ENCODE measurements at regions not wholly inside any gene's neighbourhood (a gene's known extent, or its start where the extent isn't known, plus 50 kb on each side); places are given as distances from the start of the nearest gene placed in this dataset.

DNA sequence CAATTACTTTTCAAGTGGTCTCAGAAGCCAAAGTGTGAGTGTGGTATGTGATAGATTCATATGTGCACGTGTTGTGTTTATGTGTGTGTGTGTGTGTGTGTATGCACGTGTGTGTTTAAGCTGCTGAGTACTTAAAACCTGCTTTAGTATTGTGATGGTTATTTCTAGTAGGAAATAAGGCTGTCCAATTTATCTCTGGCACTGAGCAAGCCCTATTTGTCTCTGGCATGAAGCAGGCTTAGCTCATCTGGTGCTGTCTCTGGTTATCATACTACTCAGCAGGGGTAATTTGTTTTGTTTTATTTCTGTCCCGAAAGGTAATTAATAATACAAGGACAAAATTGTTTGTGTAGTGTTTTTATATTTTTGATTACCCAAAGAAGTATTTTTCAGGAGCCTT lies 333.7 kb downstream of the FAT3 start:
- Mint-ChIP-seq H3K27me3 (no peaks in the 10 kb centered on the region), H3K4me1 (ENCODE audit: low read depth) (no peaks in the 10 kb centered on the region), H3K36me3 (ENCODE audit: insufficient read depth) (no peaks in the 10 kb centered on the region), H3K4me3 (ENCODE audit: low read depth) (no peak overlapping the region), H3K9me3 (ENCODE audit: low read depth) (no peaks in the 10 kb centered on the region), H3K27ac (no peak overlapping the region)
- no peak for DNase-seq (ENCODE audit: low spot score, unreplicated experiment)
- TF ChIP-seq, protein P1, sequence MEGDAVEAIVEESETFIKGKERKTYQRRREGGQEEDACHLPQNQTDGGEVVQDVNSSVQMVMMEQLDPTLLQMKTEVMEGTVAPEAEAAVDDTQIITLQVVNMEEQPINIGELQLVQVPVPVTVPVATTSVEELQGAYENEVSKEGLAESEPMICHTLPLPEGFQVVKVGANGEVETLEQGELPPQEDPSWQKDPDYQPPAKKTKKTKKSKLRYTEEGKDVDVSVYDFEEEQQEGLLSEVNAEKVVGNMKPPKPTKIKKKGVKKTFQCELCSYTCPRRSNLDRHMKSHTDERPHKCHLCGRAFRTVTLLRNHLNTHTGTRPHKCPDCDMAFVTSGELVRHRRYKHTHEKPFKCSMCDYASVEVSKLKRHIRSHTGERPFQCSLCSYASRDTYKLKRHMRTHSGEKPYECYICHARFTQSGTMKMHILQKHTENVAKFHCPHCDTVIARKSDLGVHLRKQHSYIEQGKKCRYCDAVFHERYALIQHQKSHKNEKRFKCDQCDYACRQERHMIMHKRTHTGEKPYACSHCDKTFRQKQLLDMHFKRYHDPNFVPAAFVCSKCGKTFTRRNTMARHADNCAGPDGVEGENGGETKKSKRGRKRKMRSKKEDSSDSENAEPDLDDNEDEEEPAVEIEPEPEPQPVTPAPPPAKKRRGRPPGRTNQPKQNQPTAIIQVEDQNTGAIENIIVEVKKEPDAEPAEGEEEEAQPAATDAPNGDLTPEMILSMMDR (IDR thresholded peaks at IDR 0.05; ENCODE audit: unreplicated experiment): no peak

DNA sequence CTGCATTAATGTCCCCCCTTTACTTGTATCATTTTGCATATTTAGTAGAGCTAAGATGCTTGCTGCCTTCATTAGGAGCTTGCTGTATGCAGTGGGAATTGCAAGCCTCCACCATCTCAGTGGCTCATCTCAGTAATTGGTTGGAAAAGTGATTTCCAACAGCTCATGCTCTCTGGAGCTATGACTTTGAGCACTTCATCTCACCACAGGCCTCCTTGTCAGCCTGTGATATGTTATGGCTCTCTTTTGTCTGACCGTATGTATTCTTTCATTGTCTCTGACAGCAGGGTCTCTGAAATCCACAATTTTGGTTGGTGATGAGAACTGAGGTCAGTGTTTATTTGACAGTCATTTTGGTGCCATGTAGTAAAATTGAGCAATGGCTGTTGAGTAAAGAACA lies 345.1 kb downstream of the FAT3 start:
- Mint-ChIP-seq H3K4me3 (ENCODE audit: low read depth) (no peak overlapping the region), H3K27ac (no peak overlapping the region), H3K9me3 (ENCODE audit: low read depth) (no peaks in the 10 kb centered on the region), H3K4me1 (ENCODE audit: low read depth) (no peaks in the 10 kb centered on the region), H3K36me3 (ENCODE audit: insufficient read depth) (no peaks in the 10 kb centered on the region), H3K27me3 (no peaks in the 10 kb centered on the region)
- DNase-seq (ENCODE audit: low spot score, unreplicated experiment): no peak
- TF ChIP-seq, protein P1 (IDR thresholded peaks at IDR 0.05; ENCODE audit: unreplicated experiment): no peak

DNA sequence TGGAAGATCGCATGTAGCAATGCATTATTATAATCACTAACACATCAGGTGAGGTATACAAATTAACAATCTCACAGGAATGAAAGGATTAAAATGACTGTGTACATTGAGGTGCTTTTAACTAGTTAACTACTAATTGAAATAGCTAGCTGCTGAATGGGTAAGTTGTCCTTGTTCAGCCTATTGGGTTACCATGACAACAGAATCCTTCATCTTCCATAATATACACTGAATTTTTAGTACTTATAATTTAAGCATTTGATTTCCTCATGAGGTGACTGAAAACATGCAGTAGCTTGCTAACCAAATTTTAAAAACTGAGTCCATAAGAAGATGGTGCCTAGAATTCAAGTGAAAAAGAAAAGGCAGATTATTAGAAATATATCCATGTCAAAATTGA lies 347.9 kb downstream of the FAT3 start:
- H3K36me3 Mint-ChIP-seq (ENCODE audit: insufficient read depth): no peaks in the 10 kb centered on the region

DNA sequence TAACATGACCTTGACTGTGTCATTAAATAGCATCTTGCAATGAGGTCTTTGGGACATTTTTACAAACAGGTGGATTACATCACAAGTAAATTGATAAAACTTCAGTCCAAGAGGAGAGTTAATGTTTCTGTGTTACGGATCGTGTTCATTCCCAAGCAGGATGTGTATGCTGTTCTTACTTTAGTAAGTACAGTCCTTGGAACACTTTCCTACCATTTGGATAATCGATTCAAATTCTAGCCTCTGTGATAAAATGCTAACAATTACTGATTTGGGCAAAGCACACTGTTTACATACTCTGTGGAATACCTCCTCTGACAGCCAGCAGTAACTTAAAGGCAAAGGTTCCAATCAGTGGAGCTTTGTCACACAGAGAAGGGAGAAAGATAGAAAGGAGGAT lies 351.7 kb downstream of the FAT3 start:
- no peak overlapping the region for H3K4me3 Mint-ChIP-seq (ENCODE audit: low read depth)
- H3K27me3 Mint-ChIP-seq: no peaks in the 10 kb centered on the region
- TF ChIP-seq, protein P1 (IDR thresholded peaks at IDR 0.05; ENCODE audit: unreplicated experiment): no peak
- no peak for DNase-seq (ENCODE audit: low spot score, unreplicated experiment)
- no peaks in the 10 kb centered on the region for H3K36me3 Mint-ChIP-seq (ENCODE audit: insufficient read depth)
- no peaks in the 10 kb centered on the region for H3K9me3 Mint-ChIP-seq (ENCODE audit: low read depth)
- H3K4me1 Mint-ChIP-seq (ENCODE audit: low read depth): peaks cover 14% of the 10 kb centered on the region
- H3K27ac Mint-ChIP-seq: peak overlapping the region; percentile 84

More for the DNA sequence above, 347.9 kb downstream of the FAT3 start:
- H3K4me1 Mint-ChIP-seq (ENCODE audit: low read depth): peaks cover 14% of the 10 kb centered on the region
- H3K9me3 Mint-ChIP-seq (ENCODE audit: low read depth): no peaks in the 10 kb centered on the region
- no peak overlapping the region for H3K4me3 Mint-ChIP-seq (ENCODE audit: low read depth)
- no peak for DNase-seq (ENCODE audit: low spot score, unreplicated experiment)
- TF ChIP-seq, protein P1 (IDR thresholded peaks at IDR 0.05; ENCODE audit: unreplicated experiment): no peak
- no peaks in the 10 kb centered on the region for H3K27me3 Mint-ChIP-seq
- H3K27ac Mint-ChIP-seq: no peak overlapping the region

DNA sequence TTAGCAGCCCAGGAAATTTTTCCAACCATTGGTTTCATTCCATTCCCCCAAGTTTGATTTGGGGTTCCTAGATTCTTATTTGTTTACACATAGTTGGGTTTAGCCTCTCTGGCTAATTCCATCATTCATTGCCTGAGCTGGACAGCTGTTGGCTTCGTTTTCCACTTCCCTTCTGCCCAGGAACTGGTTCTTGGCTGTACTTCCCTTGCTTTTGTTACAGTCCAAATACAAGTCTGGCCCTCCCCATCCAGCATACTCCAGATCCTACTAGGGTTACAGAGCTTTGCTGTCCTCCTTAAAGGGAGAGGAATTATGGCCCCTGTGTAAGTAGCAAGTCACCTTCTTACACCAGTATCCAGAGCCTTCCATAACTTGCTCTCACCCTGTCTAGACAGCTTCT lies 356.3 kb downstream of the FAT3 start:
- no peaks in the 10 kb centered on the region for H3K27me3 Mint-ChIP-seq
- H3K4me1 Mint-ChIP-seq (ENCODE audit: low read depth): peaks cover 6% of the 10 kb centered on the region
- H3K36me3 Mint-ChIP-seq (ENCODE audit: insufficient read depth): no peaks in the 10 kb centered on the region
- H3K4me3 Mint-ChIP-seq (ENCODE audit: low read depth): no peak overlapping the region
- TF ChIP-seq, protein P1 (IDR thresholded peaks at IDR 0.05; ENCODE audit: unreplicated experiment): no peak
- no peaks in the 10 kb centered on the region for H3K9me3 Mint-ChIP-seq (ENCODE audit: low read depth)
- no peak for DNase-seq (ENCODE audit: low spot score, unreplicated experiment)
- H3K27ac Mint-ChIP-seq: no peak overlapping the region

All from progenitor cell of endocrine pancreas (in vitro differentiated cells).